Lower leg skin (tissue), 3 donors: ENCODE measurements at regions not wholly inside any gene's neighbourhood (a gene's known extent, or its start where the extent isn't known, plus 50 kb on each side); places are given as distances from the start of the nearest gene placed in this dataset.

Source experiments
- POLR2A ChIP-seq, 2 donors: fragments of 450-650 bp; IDR thresholded peaks; one replicate each; pipeline ENCODE4 v1.6.1; 2016 to 2017; ENCODE audit warnings: antibody characterized with exemption in 2 of 2, mild to moderate bottlenecking in 1 of 2, moderate library complexity in 1 of 2
- TF ChIP-seq, protein P1 (sequence below), 3 donors: fragments of 450-650 bp; IDR thresholded peaks; one replicate each; pipeline ENCODE4 v1.5.1; 2016; ENCODE audit warnings: antibody characterized with exemption in 3 of 3, mild to moderate bottlenecking in 3 of 3, moderate library complexity in 2 of 3

DNA sequence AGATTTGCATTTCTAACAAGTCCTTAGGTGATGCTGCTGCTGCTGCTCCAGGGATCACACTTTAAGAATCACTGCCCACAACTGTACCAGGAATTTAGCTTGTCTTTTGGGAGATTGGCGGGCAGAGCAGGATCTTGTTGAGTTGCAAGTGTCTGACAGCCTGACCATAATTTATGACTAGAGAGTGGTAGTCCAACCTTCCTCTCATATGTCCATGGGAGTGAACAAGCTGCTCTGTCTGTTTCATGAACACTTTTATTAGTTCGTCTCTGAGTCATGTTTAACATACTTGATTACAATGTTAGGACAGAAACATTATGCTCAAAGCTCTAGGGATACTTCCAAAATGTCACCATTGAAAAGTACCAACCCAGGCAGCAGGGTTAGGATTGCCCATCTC is 169.6 kb downstream of the TGFB2 start:
- TF ChIP-seq, protein P1, sequence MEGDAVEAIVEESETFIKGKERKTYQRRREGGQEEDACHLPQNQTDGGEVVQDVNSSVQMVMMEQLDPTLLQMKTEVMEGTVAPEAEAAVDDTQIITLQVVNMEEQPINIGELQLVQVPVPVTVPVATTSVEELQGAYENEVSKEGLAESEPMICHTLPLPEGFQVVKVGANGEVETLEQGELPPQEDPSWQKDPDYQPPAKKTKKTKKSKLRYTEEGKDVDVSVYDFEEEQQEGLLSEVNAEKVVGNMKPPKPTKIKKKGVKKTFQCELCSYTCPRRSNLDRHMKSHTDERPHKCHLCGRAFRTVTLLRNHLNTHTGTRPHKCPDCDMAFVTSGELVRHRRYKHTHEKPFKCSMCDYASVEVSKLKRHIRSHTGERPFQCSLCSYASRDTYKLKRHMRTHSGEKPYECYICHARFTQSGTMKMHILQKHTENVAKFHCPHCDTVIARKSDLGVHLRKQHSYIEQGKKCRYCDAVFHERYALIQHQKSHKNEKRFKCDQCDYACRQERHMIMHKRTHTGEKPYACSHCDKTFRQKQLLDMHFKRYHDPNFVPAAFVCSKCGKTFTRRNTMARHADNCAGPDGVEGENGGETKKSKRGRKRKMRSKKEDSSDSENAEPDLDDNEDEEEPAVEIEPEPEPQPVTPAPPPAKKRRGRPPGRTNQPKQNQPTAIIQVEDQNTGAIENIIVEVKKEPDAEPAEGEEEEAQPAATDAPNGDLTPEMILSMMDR (IDR thresholded peaks at IDR 0.05), result no peak
- TF ChIP-seq POLR2A (IDR thresholded peaks at IDR 0.05), result no peak
